ENCODE measurements at regions not wholly inside any gene's neighbourhood (a gene's known extent, or its start where the extent isn't known, plus 50 kb on each side); places are given as distances from the start of the nearest gene placed in this dataset.

DNA sequence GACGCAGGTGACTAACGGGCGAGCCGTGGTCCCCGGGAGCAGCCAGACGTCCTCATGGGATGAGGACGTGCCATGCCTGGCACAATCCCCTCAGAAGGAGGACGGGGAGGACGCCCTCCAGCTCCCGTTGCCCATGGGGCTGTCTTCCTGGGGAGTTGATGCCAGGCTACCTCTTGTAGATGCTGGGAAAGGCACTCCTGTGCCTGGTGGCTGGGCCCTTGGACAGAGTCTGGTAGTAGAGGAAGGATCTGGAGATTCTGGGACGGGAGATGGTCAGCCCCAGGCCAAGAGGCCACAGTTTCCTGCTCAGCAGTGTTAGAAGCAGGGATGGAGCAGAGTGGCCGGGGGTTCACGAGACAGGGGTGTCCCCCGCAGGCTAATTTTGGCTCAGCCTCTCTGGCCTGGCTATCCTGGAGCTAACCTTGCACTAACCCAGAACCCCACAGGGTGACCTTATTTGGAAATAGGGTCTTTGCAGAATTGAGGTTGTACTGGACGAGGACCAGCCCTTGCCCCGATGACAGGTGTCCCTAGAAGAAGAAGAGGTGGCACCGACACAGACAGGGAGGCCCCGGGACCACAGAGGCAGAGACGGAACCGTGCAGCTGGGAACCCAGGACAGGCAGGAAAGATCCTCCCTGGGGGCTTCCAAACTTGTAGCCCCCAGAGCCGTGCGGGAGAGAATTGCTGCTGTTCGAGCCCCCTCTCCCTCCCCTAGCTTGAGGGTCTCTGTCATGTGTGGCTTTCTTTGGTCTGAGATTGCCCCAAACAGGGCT lies 50.1 kb upstream of the ADRA2C start:
- Mint-ChIP-seq H3K27me3 (ENCODE audit: low read depth) (peaks cover 12% of the 10 kb centered on the region), H3K4me3 (no peak overlapping the region), H3K9me3 (no peaks in the 10 kb centered on the region), H3K27ac (no peak overlapping the region), H3K4me1 (ENCODE audit: low read depth) (no peaks in the 10 kb centered on the region), H3K36me3 (ENCODE audit: low read depth) (no peaks in the 10 kb centered on the region)
- intact Hi-C loops (cut with micrococcal nuclease) = no loop called here
- DNase-seq = no peak
- CTCF ChIA-PET = no interaction called here

DNA sequence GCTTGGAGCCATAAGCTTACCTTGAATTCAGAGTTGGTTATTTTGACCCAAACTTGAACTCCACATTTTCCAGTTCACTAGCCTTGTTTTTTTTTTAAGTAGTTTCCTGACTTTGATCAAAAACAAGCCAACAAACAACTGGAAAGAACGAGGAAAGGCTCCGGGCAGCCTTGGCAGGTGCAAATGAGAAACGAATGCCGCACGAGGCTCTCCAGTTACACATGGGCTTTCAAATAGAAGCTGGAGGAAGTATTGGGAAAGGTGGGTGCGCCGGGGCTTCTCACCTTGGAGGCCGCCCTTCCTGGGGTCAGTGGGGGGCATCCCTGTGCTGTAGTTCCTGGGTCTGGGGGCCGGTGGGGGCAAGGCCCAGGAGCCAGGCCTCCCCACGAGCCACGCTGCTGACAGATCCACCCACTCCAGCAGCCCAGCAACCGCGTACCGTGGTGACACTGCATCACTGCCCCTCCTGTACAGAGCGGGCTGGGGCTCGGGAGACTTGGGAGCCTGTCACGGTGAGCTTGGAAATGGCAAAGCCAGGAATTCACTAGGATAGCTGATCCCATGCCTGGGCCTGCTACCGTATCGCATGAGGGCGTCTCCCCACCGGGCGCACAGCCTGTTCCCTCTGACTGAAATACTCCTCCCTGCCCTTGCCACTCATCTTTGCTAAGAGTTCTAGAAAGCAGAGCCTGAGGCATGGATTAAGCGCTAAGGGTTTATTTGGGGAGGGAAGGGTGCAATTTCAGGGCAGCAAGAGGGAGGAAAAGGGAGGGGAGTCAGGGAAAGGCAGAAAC lies 50.9 kb upstream of the ADRA2C start:
- Mint-ChIP-seq H3K36me3 (ENCODE audit: low read depth) (no peaks in the 10 kb centered on the region), H3K27ac (no peak overlapping the region), H3K9me3 (no peaks in the 10 kb centered on the region), H3K27me3 (ENCODE audit: low read depth) (peaks cover 6% of the 10 kb centered on the region), H3K4me1 (ENCODE audit: low read depth) (no peaks in the 10 kb centered on the region), H3K4me3 (no peak overlapping the region)
- DNase-seq = no peak
- CTCF ChIA-PET = no interaction called here
- intact Hi-C loops (cut with micrococcal nuclease) = no loop called here

DNA sequence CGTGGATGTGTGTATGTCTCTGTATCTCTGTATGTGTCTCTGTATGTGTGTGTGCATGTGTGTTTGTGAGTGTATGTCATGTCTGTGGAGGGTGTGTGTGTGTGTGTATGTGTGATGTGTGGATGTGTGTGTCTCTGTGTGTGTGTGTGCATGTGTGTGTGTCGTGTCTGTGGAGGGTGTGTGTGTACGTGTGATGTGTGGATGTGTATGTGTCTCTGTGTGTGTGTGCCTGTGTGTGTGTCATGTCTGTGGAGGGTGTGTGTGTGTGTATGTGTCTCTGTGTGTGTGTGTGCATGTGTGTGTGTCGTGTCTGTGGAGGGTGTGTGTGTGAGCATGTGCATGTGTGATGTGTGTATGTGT lies 51.6 kb upstream of the ADRA2C start:
- H3K4me1 Mint-ChIP-seq (ENCODE audit: low read depth) = no peaks in the 10 kb centered on the region
- peaks cover 6% of the 10 kb centered on the region for H3K27me3 Mint-ChIP-seq (ENCODE audit: low read depth)
- H3K4me3 Mint-ChIP-seq = no peak overlapping the region
- no peak overlapping the region for H3K27ac Mint-ChIP-seq
- DNase-seq = no peak
- intact Hi-C loops (cut with micrococcal nuclease) = no loop called here
- no peaks in the 10 kb centered on the region for H3K36me3 Mint-ChIP-seq (ENCODE audit: low read depth)
- no peaks in the 10 kb centered on the region for H3K9me3 Mint-ChIP-seq
- CTCF ChIA-PET = no interaction called here

DNA sequence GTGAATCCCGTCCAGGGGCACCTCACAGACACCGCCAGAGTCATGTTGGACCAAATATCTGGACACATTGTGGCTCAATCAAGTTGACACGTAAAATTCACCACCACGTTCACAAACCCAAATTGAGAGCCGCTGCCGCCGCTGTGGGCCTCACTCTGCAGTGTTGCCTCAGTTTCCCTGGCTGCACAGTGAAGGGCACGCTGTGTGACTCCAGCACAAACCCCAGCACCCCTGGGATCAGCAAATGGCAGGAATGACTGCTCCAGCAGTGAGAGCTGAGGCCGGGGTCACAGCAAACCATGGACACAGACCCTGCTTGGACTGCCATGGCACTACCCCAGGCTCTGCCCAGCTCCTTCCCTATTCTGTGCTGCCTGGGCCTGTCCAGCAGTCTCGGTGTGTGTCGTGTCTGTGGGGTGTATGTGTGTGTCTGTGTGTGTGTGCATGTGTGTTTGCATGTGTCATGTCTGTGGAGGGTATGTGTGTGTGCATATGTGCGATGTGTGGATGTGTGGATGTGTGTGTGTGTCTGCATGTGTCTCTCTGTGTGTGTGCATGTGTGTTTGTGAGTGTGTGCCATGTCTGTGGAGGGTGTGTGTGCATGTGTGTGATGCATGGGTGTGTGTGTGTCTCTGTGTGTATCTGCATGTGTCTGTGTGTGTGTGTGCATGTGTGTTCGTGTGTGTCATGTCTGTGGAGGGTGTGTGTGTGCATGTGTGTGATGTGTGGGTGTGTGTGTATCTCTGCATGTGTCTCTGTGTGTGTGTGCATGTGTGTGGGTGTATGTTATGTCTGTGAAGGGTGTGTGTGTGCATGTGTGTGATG lies 52.2 kb upstream of the ADRA2C start:
- H3K4me3 Mint-ChIP-seq = no peak overlapping the region
- no peak overlapping the region for H3K27ac Mint-ChIP-seq
- no peaks in the 10 kb centered on the region for H3K4me1 Mint-ChIP-seq (ENCODE audit: low read depth)
- no peaks in the 10 kb centered on the region for H3K36me3 Mint-ChIP-seq (ENCODE audit: low read depth)
- no peaks in the 10 kb centered on the region for H3K9me3 Mint-ChIP-seq
- CTCF ChIA-PET = no interaction called here
- no peak for DNase-seq
- peaks cover 6% of the 10 kb centered on the region for H3K27me3 Mint-ChIP-seq (ENCODE audit: low read depth)
- intact Hi-C loops (cut with micrococcal nuclease) = no loop called here

DNA sequence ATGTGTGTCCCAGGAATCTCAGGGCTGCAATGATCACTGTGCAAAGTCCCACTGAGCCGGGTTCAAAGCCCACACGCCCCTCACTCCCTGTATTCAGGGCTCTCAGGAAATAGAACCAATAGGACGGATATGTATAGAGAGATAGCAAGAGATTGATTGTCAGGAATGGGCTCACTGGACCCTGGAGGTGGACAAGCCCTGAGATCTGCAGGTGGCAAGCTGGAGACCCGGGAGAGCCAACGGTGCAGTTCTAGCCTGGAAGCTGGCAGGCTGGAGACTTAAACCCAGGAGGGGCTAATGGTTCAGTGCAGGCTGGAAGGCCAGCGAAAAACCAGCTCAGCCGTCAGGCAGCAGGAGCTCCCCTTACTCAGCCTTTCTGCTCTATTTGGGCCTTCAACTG lies 52.8 kb upstream of the ADRA2C start:
- Mint-ChIP-seq H3K27me3 (ENCODE audit: low read depth) (peaks cover 6% of the 10 kb centered on the region), H3K27ac (no peak overlapping the region), H3K36me3 (ENCODE audit: low read depth) (no peaks in the 10 kb centered on the region), H3K9me3 (no peaks in the 10 kb centered on the region), H3K4me3 (no peak overlapping the region), H3K4me1 (ENCODE audit: low read depth) (no peaks in the 10 kb centered on the region)
- CTCF ChIA-PET = no interaction called here
- intact Hi-C loops (cut with micrococcal nuclease) = no loop called here
- DNase-seq = no peak

DNA sequence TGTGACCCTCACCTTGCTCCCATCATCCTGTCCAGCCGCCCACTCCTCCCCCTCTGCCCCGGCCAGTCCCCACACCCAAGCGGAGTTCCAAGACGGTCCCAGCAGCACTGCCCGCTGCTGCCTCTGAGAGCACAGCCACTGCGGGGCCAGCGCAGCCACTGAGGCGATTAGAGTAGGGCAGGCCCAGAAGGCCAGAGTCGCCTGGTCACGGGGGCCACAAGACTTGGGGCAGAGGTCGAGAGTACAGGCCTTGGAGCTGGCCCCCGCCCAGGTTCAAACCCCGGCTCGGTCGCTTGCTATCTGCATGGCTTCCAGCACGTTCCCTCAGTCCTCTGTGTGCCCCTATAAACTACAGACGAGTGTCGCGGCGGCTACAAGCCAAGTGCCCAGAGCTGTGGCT lies 53.2 kb upstream of the ADRA2C start:
- no peak overlapping the region for H3K4me3 Mint-ChIP-seq
- intact Hi-C loops (cut with micrococcal nuclease) = no loop called here
- no peaks in the 10 kb centered on the region for H3K9me3 Mint-ChIP-seq
- peaks cover 2% of the 10 kb centered on the region for H3K27me3 Mint-ChIP-seq (ENCODE audit: low read depth)
- CTCF ChIA-PET = no interaction called here
- H3K36me3 Mint-ChIP-seq (ENCODE audit: low read depth) = no peaks in the 10 kb centered on the region
- H3K4me1 Mint-ChIP-seq (ENCODE audit: low read depth) = no peaks in the 10 kb centered on the region
- no peak for DNase-seq
- H3K27ac Mint-ChIP-seq = no peak overlapping the region

DNA sequence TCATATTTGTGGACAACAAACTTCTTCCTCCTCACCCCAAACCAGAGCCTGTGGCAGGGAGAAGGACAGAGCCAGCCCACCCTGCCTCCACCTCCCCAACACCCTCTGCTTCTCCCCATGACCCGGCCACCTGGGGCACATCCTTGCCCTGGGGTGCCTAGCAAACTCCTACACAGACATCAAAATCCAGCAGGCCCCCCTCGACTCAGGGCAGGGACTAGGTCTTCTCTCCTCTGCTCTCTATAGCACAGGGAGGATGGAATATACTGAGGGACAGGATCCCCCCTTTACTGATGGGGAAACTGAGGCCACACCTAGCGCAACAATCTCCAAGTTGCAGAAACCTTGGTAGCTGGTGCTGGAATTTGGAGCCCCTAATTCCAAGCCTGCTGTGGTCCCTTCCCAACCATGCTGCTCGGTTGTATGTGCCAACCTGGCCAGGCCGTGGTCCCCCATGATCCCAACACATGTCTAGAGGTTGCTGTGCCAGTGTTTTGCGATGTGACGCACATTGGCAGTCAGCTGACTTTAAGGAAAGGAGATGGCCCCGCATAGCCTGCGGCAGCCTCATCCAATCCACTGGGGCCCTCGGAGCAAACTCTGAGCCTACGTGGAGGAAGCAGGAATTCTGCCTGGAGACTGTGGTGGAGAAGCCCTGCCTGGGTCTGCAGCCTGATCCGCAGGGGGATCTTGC lies 53.9 kb upstream of the ADRA2C start:
- intact Hi-C loops (cut with micrococcal nuclease) = no loop called here
- Mint-ChIP-seq H3K9me3 (no peaks in the 10 kb centered on the region), H3K27ac (no peak overlapping the region), H3K4me1 (ENCODE audit: low read depth) (no peaks in the 10 kb centered on the region), H3K36me3 (ENCODE audit: low read depth) (no peaks in the 10 kb centered on the region), H3K4me3 (no peak overlapping the region), H3K27me3 (ENCODE audit: low read depth) (peaks cover 6% of the 10 kb centered on the region)
- DNase-seq = no peak
- CTCF ChIA-PET = no interaction called here

DNA sequence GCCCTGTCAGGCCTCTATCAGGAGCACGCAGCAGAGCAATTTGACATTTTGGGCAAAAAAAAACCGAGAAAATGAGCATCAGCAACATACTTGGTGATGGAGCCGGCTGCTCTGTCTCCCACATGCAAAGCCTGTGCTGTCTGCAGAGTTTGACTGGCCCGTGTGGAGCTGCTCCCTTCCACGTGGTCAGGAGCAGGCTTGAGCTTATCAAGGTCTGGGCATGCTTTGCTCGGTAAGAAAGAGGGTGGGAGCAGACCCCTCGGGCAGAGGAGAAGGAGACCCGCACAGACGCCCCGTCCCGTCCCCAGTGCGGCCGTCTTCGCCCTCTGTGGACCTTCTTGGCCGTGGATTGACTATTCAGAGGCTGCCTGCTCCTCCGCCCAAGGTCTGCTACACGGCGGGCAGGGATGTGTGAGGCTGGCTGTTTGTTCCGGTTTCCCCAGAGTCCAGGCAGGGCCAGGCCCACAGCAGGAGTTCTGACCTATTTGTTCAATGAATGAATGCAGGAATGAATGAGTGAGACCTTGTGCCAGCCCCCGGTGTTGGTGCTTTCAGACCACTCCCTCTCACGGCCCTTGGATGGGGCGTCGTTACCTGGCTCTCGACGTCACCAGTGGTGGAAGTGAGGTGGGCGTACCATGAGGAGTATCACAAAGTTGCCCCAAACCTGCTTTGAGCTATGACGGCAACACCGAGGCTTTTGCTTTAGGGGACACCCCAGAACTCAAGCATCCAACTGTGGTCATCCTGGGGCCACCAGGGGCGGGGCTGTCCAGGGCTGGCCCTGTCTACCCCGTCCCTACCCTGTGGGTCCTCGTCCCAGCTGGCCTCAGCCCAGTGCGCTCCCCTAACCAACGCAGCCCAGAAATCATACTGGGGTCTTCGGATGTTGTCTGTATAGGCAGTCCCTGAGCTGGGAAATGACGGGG lies 54.7 kb upstream of the ADRA2C start:
- Mint-ChIP-seq H3K27me3 (ENCODE audit: low read depth) (peaks cover 7% of the 10 kb centered on the region), H3K4me3 (no peak overlapping the region), H3K4me1 (ENCODE audit: low read depth) (no peaks in the 10 kb centered on the region), H3K36me3 (ENCODE audit: low read depth) (no peaks in the 10 kb centered on the region), H3K9me3 (no peaks in the 10 kb centered on the region), H3K27ac (no peak overlapping the region)
- DNase-seq = no peak
- intact Hi-C loops (cut with micrococcal nuclease) = no loop called here
- CTCF ChIA-PET = no interaction called here

DNA sequence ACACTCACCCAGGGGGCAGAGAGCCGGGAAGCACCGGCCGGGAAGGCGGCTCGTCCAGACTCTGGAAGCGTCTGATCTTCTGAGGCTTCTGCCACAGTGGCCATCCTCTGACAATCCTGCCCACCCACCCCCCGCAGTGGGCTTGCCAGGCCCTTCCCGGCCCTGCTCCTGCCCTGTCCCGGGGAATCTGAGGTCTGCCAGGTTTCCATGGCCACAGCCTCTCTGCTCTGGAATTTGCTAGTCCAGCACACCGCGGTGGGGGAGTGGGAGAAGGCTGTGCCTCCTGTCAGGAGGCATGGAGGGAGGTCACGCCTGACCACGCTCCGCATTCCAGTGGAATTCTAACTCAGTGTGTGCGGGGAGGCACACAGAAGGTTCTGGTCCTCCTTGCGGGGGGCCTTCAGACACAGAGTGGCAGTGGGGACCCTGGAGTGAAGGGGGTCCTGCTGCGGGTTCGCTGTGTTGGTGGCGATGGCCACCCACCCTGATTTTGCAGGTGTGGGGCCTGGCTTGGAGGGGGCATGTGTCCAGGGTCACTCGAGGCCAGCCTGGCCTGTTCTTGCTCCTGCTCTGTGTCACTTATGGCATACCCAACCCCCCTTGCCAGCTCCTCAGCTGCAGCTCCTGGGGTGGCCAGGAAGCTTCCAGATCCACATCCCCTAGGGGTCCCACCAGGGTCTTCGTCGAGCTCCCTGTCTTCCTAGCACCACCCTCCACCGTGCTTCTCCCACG lies 55.6 kb upstream of the ADRA2C start:
- H3K36me3 Mint-ChIP-seq (ENCODE audit: low read depth) = no peaks in the 10 kb centered on the region
- intact Hi-C loops (cut with micrococcal nuclease) = no loop called here
- no peak overlapping the region for H3K27ac Mint-ChIP-seq
- no peak overlapping the region for H3K4me3 Mint-ChIP-seq
- no peaks in the 10 kb centered on the region for H3K9me3 Mint-ChIP-seq
- CTCF ChIA-PET = no interaction called here
- DNase-seq = no peak
- peaks cover 7% of the 10 kb centered on the region for H3K27me3 Mint-ChIP-seq (ENCODE audit: low read depth)
- H3K4me1 Mint-ChIP-seq (ENCODE audit: low read depth) = no peaks in the 10 kb centered on the region

DNA sequence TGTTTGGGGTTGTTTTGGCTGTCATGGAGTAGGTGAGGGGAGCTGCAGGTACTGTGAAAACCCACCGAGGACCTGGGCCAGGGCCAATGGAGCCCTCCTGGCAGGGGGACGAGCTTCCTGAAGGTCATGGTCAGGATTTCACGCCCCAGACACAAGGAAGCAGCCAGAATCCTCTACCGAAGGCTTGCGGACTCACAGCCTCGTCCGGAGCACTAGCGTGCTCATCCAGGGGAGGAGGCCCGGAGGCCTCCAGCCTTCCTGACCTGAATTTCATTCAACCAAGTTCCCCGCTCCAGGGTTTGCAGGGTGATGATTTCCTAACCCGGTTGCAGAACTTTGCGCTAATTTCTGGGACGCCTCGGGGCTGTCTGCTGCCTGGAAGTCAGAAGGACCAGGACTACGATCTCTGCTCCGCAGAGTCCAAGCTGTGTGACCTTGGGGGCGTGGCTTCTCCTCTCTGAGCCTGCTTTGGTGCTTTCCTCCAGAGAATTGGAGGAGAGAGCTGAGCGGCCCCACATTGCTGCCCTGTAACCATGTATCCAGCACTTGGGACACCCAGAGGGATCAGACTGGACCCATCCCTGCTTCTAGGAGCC lies 56.2 kb upstream of the ADRA2C start:
- H3K9me3 Mint-ChIP-seq = no peaks in the 10 kb centered on the region
- no peak overlapping the region for H3K4me3 Mint-ChIP-seq
- H3K36me3 Mint-ChIP-seq (ENCODE audit: low read depth) = no peaks in the 10 kb centered on the region
- CTCF ChIA-PET = no interaction called here
- DNase-seq = no peak
- intact Hi-C loops (cut with micrococcal nuclease) = no loop called here
- peaks cover 7% of the 10 kb centered on the region for H3K27me3 Mint-ChIP-seq (ENCODE audit: low read depth)
- no peak overlapping the region for H3K27ac Mint-ChIP-seq
- H3K4me1 Mint-ChIP-seq (ENCODE audit: low read depth) = no peaks in the 10 kb centered on the region

Data from activated naive CD4-positive, alpha-beta T cell treated with anti-CD3 and anti-CD28 coated beads for 36 hours (primary cell).